ENCODE measurements at regions not wholly inside any gene's neighbourhood (a gene's known extent, or its start where the extent isn't known, plus 50 kb on each side); places are given as distances from the start of the nearest gene placed in this dataset.
"Not testable (repeated sequence)": the region's sequence is repeated elsewhere in the genome, so short reads cannot be mapped to it uniquely, and the experiment has no call there.

GRCh38 chr14:44609201-44609600, 102.1 kb upstream of the FSCB start:
- DNase-seq (ENCODE audit: extremely low spot score) = no peak
- POLR2A ChIA-PET = no interaction called here
- TF ChIP-seq, protein P1, sequence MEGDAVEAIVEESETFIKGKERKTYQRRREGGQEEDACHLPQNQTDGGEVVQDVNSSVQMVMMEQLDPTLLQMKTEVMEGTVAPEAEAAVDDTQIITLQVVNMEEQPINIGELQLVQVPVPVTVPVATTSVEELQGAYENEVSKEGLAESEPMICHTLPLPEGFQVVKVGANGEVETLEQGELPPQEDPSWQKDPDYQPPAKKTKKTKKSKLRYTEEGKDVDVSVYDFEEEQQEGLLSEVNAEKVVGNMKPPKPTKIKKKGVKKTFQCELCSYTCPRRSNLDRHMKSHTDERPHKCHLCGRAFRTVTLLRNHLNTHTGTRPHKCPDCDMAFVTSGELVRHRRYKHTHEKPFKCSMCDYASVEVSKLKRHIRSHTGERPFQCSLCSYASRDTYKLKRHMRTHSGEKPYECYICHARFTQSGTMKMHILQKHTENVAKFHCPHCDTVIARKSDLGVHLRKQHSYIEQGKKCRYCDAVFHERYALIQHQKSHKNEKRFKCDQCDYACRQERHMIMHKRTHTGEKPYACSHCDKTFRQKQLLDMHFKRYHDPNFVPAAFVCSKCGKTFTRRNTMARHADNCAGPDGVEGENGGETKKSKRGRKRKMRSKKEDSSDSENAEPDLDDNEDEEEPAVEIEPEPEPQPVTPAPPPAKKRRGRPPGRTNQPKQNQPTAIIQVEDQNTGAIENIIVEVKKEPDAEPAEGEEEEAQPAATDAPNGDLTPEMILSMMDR (IDR thresholded peaks at IDR 0.05; ENCODE audit: control extremely low read depth, extremely low read depth, low read depth, missing control alignments) = no peak
- CTCF ChIA-PET = no interaction called here

DNA sequence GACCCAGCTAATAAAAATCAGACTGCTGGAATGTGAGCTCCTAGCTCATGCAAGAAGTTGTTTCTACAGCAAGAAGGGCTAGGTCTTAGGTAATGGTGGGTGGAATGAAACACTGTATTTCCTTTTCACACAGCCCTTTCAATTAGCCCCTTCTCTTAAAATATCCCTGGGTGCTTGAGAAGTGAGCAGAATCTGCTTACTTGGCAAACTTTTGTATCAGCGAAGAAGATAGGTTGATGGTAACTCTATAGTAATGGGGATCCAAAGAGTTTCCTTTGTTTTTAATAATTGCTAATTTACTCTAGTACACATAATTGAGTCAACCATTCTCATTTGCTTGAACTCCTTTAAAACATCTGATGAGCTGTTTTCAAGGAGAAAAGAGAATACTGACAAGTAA, 100.6 kb upstream of the FSCB start:
- ChIA-PET POLR2A (no interaction called here), CTCF (no interaction called here)
- DNase-seq (ENCODE audit: extremely low spot score) = no peak
- TF ChIP-seq, protein P1 (IDR thresholded peaks at IDR 0.05; ENCODE audit: control extremely low read depth, extremely low read depth, low read depth, missing control alignments) = no peak

GRCh38 chr14:44606576-44606975, 99.5 kb upstream of the FSCB start:
- TF ChIP-seq, protein P1 (IDR thresholded peaks at IDR 0.05; ENCODE audit: control extremely low read depth, extremely low read depth, low read depth, missing control alignments) = no peak
- no peak for DNase-seq (ENCODE audit: extremely low spot score)
- ChIA-PET CTCF (no interaction called here), POLR2A (no interaction called here)

- POLR2A ChIA-PET = not testable (repeated sequence)
These were observed 94.2 kb upstream of the FSCB start for GRCh38 chr14:44601266-44601665.

DNA sequence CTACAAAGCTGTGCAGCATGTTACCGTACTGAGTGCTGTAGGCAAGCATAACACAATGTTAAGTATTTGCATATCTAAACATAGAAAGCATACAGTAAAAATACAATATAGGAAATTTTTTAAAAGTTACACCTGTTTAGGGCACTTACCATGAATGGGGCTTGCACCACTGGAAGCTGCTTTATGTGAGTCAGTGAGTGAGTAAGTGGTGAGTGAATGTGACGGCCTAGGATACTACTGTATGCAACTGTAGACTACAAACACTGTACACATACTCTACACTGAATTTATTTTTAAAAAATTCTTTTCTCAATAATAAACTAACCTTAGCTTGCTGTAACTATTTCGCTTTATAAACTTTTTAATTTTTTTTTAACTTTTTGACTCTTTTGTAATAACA, 82.1 kb upstream of the FSCB start:
- ChIA-PET POLR2A (no interaction called here), CTCF (interaction anchor here (1.8 to 2.6 kb wide), 2 partner anchors 11 to 14 kb away, joined by 5 to 8 read pairs; no protein-coding TSS in a partner anchor)
- TF ChIP-seq, protein P1 (IDR thresholded peaks at IDR 0.05; ENCODE audit: control extremely low read depth, extremely low read depth, low read depth, missing control alignments) = no peak
- DNase-seq (ENCODE audit: extremely low spot score) = no peak

More at GRCh38 chr14:44601266-44601665, 94.2 kb upstream of the FSCB start:
- DNase-seq (ENCODE audit: extremely low spot score); CTCF ChIA-PET: not testable (repeated sequence)

GRCh38 chr14:44586910-44587309, 79.8 kb upstream of the FSCB start:
- CTCF ChIA-PET = no interaction called here
- TF ChIP-seq, protein P1 (IDR thresholded peaks at IDR 0.05; ENCODE audit: control extremely low read depth, extremely low read depth, low read depth, missing control alignments) = no peak
- POLR2A ChIA-PET = no interaction called here
- no peak for DNase-seq (ENCODE audit: extremely low spot score)

- CTCF ChIA-PET = no interaction called here
- TF ChIP-seq, protein P1 (IDR thresholded peaks at IDR 0.05; ENCODE audit: control extremely low read depth, extremely low read depth, low read depth, missing control alignments) = no peak
- POLR2A ChIA-PET = no interaction called here
- DNase-seq (ENCODE audit: extremely low spot score) = no peak
These were observed 69.3 kb upstream of the FSCB start for GRCh38 chr14:44576356-44576755.

All from GM10248 (cell line).